Activated B cell treated with CpG ODN at 0.5 μM for 24 hours (primary cell): ENCODE measurements at regions not wholly inside any gene's neighbourhood (a gene's known extent, or its start where the extent isn't known, plus 50 kb on each side); places are given as distances from the start of the nearest gene placed in this dataset.

Experiments used
- ATAC-seq: fragments of 200-7000 bp; cut with Tn5 transposase; one replicate; pipeline ENCODE4 v1.10.0; 2021; ENCODE audit warnings: low read depth, mild to moderate bottlenecking, moderate library complexity
- CTCF ChIA-PET: fragments of 350-600 bp; sonication (Branson Sonifier 250); formaldehyde crosslinking; loops from one replicate; lab custom pipeline; 2021; ENCODE audit warnings: antibody characterized with exemption; lab: Charles Lee
- POLR2A ChIA-PET: fragments of 350-600 bp; sonication (Branson Sonifier 250); formaldehyde crosslinking; loops from one replicate; lab custom pipeline; 2021; ENCODE audit warnings: antibody characterized with exemption; lab: Charles Lee
- DNase-seq: peaks from one replicate; pipeline ENCODE4 v3.0.0; 2022
- H3K27ac Mint-ChIP-seq: one replicate; pipeline ENCODE4 v1.8.0; 2020; ENCODE audit warnings: mixed read lengths
- H3K27me3 Mint-ChIP-seq: one replicate; pipeline ENCODE4 v1.8.0; 2021; ENCODE audit warnings: mixed read lengths
- H3K36me3 Mint-ChIP-seq: one replicate; pipeline ENCODE4 v1.8.0; 2021; ENCODE audit warnings: low read depth, mixed read lengths
- H3K4me1 Mint-ChIP-seq: one replicate; pipeline ENCODE4 v1.8.0; 2021; ENCODE audit warnings: mixed read lengths
- H3K4me3 Mint-ChIP-seq: one replicate; pipeline ENCODE4 v1.8.0; 2020; ENCODE audit warnings: mild to moderate bottlenecking, mixed read lengths
- H3K9me3 Mint-ChIP-seq: one replicate; pipeline ENCODE4 v1.8.0; 2020; ENCODE audit warnings: mixed read lengths
- intact Hi-C: fragments of 100-400 bp; cut with micrococcal nuclease; formaldehyde crosslinking; loops from one replicate; pipeline ENCODE4 v1.15.1; 2024
- TF ChIP-seq, protein P1 (sequence below): fragments of 200-600 bp; IDR thresholded peaks from one replicate; pipeline ENCODE4 v1.8.0; 2022; ENCODE audit warnings: antibody characterized with exemption, mild to moderate bottlenecking

DNA sequence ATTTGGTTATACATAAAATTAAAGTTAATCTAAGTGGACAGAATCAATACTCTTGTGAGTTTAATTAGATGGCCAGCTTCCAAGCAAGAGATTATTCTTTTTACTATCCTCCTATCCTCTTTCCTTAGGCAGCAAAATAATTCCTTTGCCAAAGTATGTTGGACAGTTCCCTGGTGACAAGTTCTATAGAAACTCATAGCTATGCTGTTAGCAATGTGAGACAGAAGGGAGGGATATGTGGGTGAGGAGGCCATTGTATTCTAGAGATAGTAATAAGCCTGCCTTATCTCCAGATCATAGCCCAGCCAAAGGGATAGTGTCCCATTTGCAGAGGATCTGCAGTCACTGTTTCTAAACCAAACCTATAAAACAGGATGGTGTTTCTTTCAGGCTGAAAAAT lies 181.6 kb upstream of the HDAC9 start:
- intact Hi-C loops: loop anchor here (2.0 kb wide), 1 partner anchor 19 kb away; no protein-coding TSS in a partner anchor
- Mint-ChIP-seq H3K4me3 (no peak overlapping the region), H3K27ac (no peak overlapping the region), H3K27me3 (no peaks in the 10 kb centered on the region), H3K36me3 (no peaks in the 10 kb centered on the region), H3K9me3 (no peaks in the 10 kb centered on the region), H3K4me1 (peaks cover 51% of the 10 kb centered on the region)
- ChIA-PET POLR2A (no interaction called here), CTCF (interaction anchor here (1.8 kb wide), 1 partner anchor 11 kb away, joined by 5 read pairs; no protein-coding TSS in a partner anchor)
- DNase-seq: no peak
- ATAC-seq: no peak
- TF ChIP-seq, protein P1, sequence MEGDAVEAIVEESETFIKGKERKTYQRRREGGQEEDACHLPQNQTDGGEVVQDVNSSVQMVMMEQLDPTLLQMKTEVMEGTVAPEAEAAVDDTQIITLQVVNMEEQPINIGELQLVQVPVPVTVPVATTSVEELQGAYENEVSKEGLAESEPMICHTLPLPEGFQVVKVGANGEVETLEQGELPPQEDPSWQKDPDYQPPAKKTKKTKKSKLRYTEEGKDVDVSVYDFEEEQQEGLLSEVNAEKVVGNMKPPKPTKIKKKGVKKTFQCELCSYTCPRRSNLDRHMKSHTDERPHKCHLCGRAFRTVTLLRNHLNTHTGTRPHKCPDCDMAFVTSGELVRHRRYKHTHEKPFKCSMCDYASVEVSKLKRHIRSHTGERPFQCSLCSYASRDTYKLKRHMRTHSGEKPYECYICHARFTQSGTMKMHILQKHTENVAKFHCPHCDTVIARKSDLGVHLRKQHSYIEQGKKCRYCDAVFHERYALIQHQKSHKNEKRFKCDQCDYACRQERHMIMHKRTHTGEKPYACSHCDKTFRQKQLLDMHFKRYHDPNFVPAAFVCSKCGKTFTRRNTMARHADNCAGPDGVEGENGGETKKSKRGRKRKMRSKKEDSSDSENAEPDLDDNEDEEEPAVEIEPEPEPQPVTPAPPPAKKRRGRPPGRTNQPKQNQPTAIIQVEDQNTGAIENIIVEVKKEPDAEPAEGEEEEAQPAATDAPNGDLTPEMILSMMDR: no peak

DNA sequence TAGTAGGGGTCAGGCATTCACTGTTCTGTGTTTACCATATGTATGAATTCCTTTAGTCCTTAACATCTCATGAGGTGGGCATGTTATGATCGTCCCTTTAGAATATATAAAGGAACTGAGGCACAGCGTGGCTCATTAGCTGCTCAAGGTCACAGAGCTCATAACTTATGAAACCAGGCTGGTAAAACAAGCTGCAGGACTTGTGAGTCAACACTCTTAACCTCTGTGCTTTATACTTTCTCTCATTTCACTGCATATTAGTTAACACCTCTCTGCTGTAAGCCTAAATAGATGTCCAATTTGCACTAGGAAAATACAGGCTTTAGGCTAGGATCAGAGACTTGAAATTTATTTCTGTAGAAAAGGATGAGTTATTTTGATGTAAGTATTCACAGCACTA lies 180.3 kb upstream of the HDAC9 start:
- no peak for DNase-seq
- Mint-ChIP-seq H3K4me1 (peaks cover 52% of the 10 kb centered on the region), H3K27ac (no peak overlapping the region), H3K9me3 (no peaks in the 10 kb centered on the region), H3K27me3 (no peaks in the 10 kb centered on the region), H3K36me3 (no peaks in the 10 kb centered on the region), H3K4me3 (no peak overlapping the region)
- TF ChIP-seq, protein P1: no peak
- intact Hi-C loops: loop anchor here (1.0 to 2.0 kb wide), 2 partner anchors 10 to 20 kb away; no protein-coding TSS in a partner anchor
- POLR2A ChIA-PET: interaction anchor here (0.6 kb wide), 1 partner anchor 90 kb away, joined by 3 read pairs; no protein-coding TSS in a partner anchor
- ATAC-seq: no peak
- CTCF ChIA-PET: interaction anchor here (1.9 kb wide), 1 partner anchor 12 kb away, joined by 5 read pairs; no protein-coding TSS in a partner anchor

DNA sequence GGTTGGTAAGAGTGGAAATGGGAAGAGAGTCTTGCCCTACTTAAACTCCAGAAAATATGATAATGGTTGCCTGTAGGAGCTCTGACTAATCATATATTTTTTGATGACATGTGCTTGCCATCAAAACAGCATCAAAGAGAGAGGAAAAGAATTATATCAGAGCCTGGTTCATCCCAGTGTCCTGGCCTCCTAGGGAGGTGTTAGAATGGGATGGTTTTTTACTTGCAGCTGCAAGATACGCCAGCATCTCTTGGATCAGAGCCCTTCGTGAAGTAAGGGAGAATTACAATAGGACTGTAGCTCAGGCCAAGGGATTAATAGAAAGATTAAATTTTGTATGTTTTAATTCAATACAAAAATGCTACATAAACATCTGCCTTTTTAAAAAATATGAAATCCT lies 177.6 kb upstream of the HDAC9 start:
- intact Hi-C loops: loop anchor here (1.0 kb wide), 1 partner anchor 9 kb away; no protein-coding TSS in a partner anchor
- H3K9me3 Mint-ChIP-seq: no peaks in the 10 kb centered on the region
- CTCF ChIA-PET: no interaction called here
- TF ChIP-seq, protein P1: no peak
- POLR2A ChIA-PET: no interaction called here
- peaks cover 52% of the 10 kb centered on the region for H3K4me1 Mint-ChIP-seq
- H3K27me3 Mint-ChIP-seq: no peaks in the 10 kb centered on the region
- H3K4me3 Mint-ChIP-seq: no peak overlapping the region
- ATAC-seq: no peak
- no peak for DNase-seq
- no peaks in the 10 kb centered on the region for H3K36me3 Mint-ChIP-seq
- peak overlapping the region; percentile 43 for H3K27ac Mint-ChIP-seq

DNA sequence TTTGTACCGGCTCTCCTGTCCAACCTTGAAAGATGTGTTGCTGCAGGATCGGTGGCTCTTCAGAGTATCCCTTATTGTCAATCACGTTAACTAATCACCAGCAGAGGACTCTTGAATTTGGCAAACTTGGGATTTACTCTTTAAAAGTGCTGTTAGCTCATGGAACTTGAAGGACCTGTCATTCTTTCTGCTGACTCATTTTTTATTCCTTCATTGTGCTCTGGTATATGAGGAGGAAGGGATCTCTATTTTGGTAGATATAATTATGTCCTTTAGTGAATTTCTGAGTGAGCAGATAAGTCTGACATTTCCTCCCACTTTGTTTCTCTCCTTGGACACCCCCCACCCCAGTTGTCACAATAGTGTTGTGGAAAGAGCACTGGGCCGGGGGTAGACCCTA lies 175.1 kb upstream of the HDAC9 start:
- TF ChIP-seq, protein P1: no peak
- ATAC-seq (no peak), DNase-seq (no peak)
- H3K27ac Mint-ChIP-seq: peak overlapping the region; percentile 47
- H3K36me3 Mint-ChIP-seq: no peaks in the 10 kb centered on the region
- POLR2A ChIA-PET: interaction anchor here (1.2 kb wide), 1 partner anchor 9 kb away, joined by 4 read pairs; no protein-coding TSS in a partner anchor
- intact Hi-C loops: no loop called here
- H3K4me1 Mint-ChIP-seq: peaks cover 49% of the 10 kb centered on the region
- H3K27me3 Mint-ChIP-seq: no peaks in the 10 kb centered on the region
- no peak overlapping the region for H3K4me3 Mint-ChIP-seq
- CTCF ChIA-PET: interaction anchor here (0.5 to 2.6 kb wide), 6 partner anchors 13 to 550 kb away, joined by 3 to 12 read pairs (median 5); no protein-coding TSS in a partner anchor
- no peaks in the 10 kb centered on the region for H3K9me3 Mint-ChIP-seq

DNA sequence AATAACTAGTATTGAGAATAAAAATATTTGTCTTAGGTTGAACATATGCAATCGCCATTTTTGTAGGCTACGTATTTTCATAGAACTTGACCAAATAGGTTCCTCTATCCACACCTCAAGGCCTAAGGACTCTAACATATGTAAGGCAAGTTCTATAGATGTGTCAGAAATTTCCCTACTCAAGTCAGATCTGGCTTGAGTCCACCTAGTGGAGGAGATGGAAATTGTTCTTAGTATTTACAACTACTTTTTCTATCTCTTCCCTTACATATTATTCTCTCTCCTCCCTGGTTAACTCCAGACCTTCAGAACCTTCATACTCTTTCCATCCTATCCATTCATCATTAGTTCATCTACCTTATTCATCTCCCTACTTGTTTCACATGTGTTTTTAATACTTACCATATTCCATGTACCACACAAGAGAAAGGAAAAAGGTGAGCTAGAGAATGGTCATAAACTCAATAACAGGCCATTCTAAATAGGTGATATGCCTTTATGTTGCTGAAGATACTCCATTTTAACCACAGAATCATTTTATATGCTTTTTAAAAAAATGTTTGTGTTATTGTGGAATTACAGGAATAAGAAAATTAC lies 174.5 kb upstream of the HDAC9 start:
- peak; percentile 92 for ATAC-seq
- Mint-ChIP-seq H3K36me3 (no peaks in the 10 kb centered on the region), H3K9me3 (no peaks in the 10 kb centered on the region), H3K4me1 (peaks cover 42% of the 10 kb centered on the region), H3K27ac (peak overlapping the region; percentile 47), H3K4me3 (no peak overlapping the region), H3K27me3 (no peaks in the 10 kb centered on the region)
- TF ChIP-seq, protein P1: peak; percentile 39
- DNase-seq: no peak
- POLR2A ChIA-PET: interaction anchor here (1.2 kb wide), 1 partner anchor 8 kb away, joined by 4 read pairs; no protein-coding TSS in a partner anchor
- CTCF ChIA-PET: interaction anchor here (0.7 to 2.6 kb wide), 10 partner anchors 15 to 551 kb away, joined by 4 to 13 read pairs (median 6); no protein-coding TSS in a partner anchor
- intact Hi-C loops: loop anchor here (1.0 kb wide), 2 partner anchors 106 to 552 kb away; no protein-coding TSS in a partner anchor
